CD14-positive monocyte (primary cell): ENCODE measurements at regions not wholly inside any gene's neighbourhood (a gene's known extent, or its start where the extent isn't known, plus 50 kb on each side); places are given as distances from the start of the nearest gene placed in this dataset.

Experiments used
- DNase-seq, 3 donors: peaks; one replicate each; pipeline ENCODE4 v3.0.0-alpha.2; 2011 to 2022
- H2AFZ ChIP-seq: 2 replicates; pipeline ENCODE4 v1.6.0; 2012; ENCODE audit warnings: mild to moderate bottlenecking, low read depth, low read length, inconsistent platforms; ENCODE audit not compliant: insufficient read depth, poor library complexity, severe bottlenecking
- H3K27ac ChIP-seq, 2 donors: 1 replicate in 1 of 2; 2 replicates in 1 of 2; pipeline ENCODE4 v1.5.1; 2012 to 2013; ENCODE audit warnings: low read length in 2 of 2, control low read depth in 1 of 2, inconsistent platforms in 1 of 2, low read depth in 1 of 2, mild to moderate bottlenecking in 1 of 2
- H3K27me3 ChIP-seq, 2 donors: one replicate each; pipeline versions ENCODE4 v1.6.0 to v1.6.1; 2011 to 2013; ENCODE audit warnings: low read length in 2 of 2; ENCODE audit not compliant: control insufficient read depth in 2 of 2, insufficient read depth in 2 of 2
- H3K36me3 ChIP-seq, 2 donors: replicated peaks in 1 of 2; 1 replicate in 1 of 2; 2 replicates in 1 of 2; pipeline versions ENCODE4 v1.5.1 to v1.6.1; 2012 to 2013; ENCODE audit warnings: low read length in 2 of 2, control low read depth in 1 of 2, inconsistent platforms in 1 of 2, mild to moderate bottlenecking in 1 of 2; ENCODE audit not compliant: insufficient read depth in 2 of 2, control insufficient read depth in 1 of 2
- H3K4me1 ChIP-seq, 2 donors: 1 replicate in 1 of 2; 2 replicates in 1 of 2; pipeline versions ENCODE4 v1.5.1 to v1.6.1; 2012 to 2013; ENCODE audit warnings: low read length in 2 of 2, control low read depth in 1 of 2, inconsistent platforms in 1 of 2, mild to moderate bottlenecking in 1 of 2, moderate library complexity in 1 of 2; ENCODE audit not compliant: insufficient read depth in 2 of 2, control insufficient read depth in 1 of 2
- H3K4me2 ChIP-seq: replicated peaks from 2 replicates; pipeline ENCODE3; 2012; ENCODE audit warnings: low read length, moderate library complexity, mild to moderate bottlenecking; ENCODE audit not compliant: poor library complexity, severe bottlenecking; ENCODE audit errors: extremely low read depth
- H3K4me3 ChIP-seq, 3 experiments: fragments of 200-600 bp in 1 of 3; sonication (generic) in 1 of 3; replicated peaks in 1 of 3; 1 replicate in 2 of 3; 2 replicates in 1 of 3; pipeline ENCODE4 v1.5.1; 2011 to 2013; ENCODE audit warnings: low read length in 3 of 3, mild to moderate bottlenecking in 3 of 3, control low read depth in 2 of 3, low read depth in 2 of 3, inconsistent platforms in 1 of 3, moderate library complexity in 1 of 3
- H3K79me2 ChIP-seq: 2 replicates; pipeline ENCODE4 v1.6.0; 2012; ENCODE audit warnings: mild to moderate bottlenecking, control low read depth, inconsistent platforms, low read length, moderate library complexity; ENCODE audit not compliant: insufficient read depth
- H3K9ac ChIP-seq: 2 replicates; pipeline ENCODE4 v1.6.0; 2017; ENCODE audit warnings: low read length, mild to moderate bottlenecking; ENCODE audit not compliant: insufficient read depth, poor library complexity, severe bottlenecking
- H3K9me3 ChIP-seq, 2 donors: replicated peaks in 1 of 2; 1 replicate in 1 of 2; 2 replicates in 1 of 2; pipeline versions ENCODE4 v1.5.1 to v1.6.1; 2012 to 2013; ENCODE audit warnings: low read length in 2 of 2, control low read depth in 1 of 2; ENCODE audit not compliant: control insufficient read depth in 1 of 2, insufficient read depth in 1 of 2
- H4K20me1 ChIP-seq: 2 replicates; pipeline ENCODE4 v1.6.0; 2012; ENCODE audit warnings: mild to moderate bottlenecking, low read length, control low read depth, moderate library complexity; ENCODE audit not compliant: insufficient read depth
- H3K27ac Mint-ChIP-seq, 7 donors: one replicate each; pipeline ENCODE4 v1.8.0; 2020; ENCODE audit warnings: mild to moderate bottlenecking in 7 of 7, mixed read lengths in 7 of 7, moderate library complexity in 6 of 7, inconsistent platforms in 2 of 7
- H3K27me3 Mint-ChIP-seq, 3 donors: one replicate each; pipeline ENCODE4 v1.8.0; 2021 to 2022; ENCODE audit warnings: low read depth in 3 of 3, mild to moderate bottlenecking in 3 of 3, mixed read lengths in 3 of 3, moderate library complexity in 3 of 3, inconsistent platforms in 1 of 3
- H3K36me3 Mint-ChIP-seq, 2 donors: one replicate each; pipeline ENCODE4 v1.8.0; 2020; ENCODE audit warnings: mixed read lengths in 2 of 2, inconsistent platforms in 1 of 2, mild to moderate bottlenecking in 1 of 2
- H3K4me1 Mint-ChIP-seq: one replicate; pipeline ENCODE4 v1.8.0; 2020; ENCODE audit warnings: mild to moderate bottlenecking, mixed read lengths
- H3K4me3 Mint-ChIP-seq, 2 donors: one replicate each; pipeline ENCODE4 v1.8.0; 2020; ENCODE audit warnings: mild to moderate bottlenecking in 2 of 2, mixed read lengths in 2 of 2, moderate library complexity in 1 of 2
- H3K9me3 Mint-ChIP-seq, 7 donors: one replicate each; pipeline ENCODE4 v1.8.0; 2020 to 2022; ENCODE audit warnings: mixed read lengths in 7 of 7, mild to moderate bottlenecking in 6 of 7, moderate library complexity in 6 of 7, inconsistent platforms in 2 of 7
- CTCF ChIP-seq: fragments of 200-600 bp; IDR thresholded peaks from one replicate; pipeline ENCODE4 v1.8.0; 2022; ENCODE audit warnings: antibody characterized with exemption, mild to moderate bottlenecking
- WGBS: methylation state at CpG from one replicate; pipeline ENCODE4 v1.1.5; 2013; ENCODE audit warnings: missing lambda C conversion rate; ENCODE audit not compliant: insufficient coverage; 5-methylcytosine and 5-hydroxymethylcytosine counted together
- intact Hi-C, 2 donors: fragments of 100-400 bp; cut with micrococcal nuclease; formaldehyde crosslinking; loops; one replicate each; pipeline versions ENCODE4 v1.15.0 to v1.15.1; 2023

DNA sequence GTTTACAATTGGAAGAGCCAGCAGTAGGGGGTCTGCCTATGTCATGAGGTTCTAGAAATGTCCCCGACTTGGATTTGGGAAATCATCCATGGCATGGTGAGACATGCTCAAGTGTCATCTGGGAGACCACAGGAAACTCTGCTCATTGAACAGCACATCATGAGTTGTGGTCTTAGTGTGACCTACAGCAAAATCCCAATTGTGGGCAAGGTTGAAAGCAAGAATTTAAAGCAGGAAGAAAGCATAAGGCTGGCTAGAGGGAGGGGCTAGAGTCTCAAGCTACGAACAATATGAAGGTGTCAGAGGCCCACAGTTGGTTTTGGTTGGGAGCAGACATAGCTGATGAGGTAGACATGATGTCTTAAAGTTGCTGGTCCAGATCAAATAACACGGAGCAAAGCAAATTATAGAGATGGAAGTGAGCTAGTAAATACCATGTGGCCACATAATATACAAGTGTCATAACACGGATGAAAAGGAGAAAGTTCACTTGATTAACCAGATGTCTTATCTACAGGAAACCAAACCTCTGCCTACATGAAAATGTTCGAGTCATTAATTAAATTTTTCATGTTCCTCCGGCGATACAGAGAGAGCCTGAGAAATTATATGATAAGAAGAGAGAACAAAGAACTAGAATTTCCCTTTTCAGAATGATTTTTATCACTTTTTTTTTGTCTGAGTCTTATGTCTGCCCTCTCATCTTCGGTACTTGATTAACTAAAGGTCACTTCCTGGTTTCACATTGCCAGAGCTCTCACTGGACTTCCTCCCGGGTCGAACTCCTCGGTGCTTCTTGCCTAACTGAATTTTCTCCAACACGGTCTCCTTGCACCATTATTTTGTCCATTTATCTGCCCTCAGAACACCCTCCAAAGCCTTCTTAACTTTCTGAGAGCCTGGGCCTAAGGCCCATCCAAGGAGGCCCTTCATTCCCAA lies 67.5 kb upstream of the DUSP10 start:
- peaks cover 15 to 16% of the 10 kb centered on the region in 2 donors for H3K4me1 ChIP-seq
- no peaks in the 10 kb centered on the region for H3K9me3 ChIP-seq
- peak overlapping the region; percentile 75 for H2AFZ ChIP-seq
- intact Hi-C loops = no loop called here
- no peaks in the 10 kb centered on the region for H3K79me2 ChIP-seq
- H3K27ac ChIP-seq = peak overlapping the region in 1 of 2 donors; percentile 49
- Mint-ChIP-seq H3K4me1 (peaks cover 32% of the 10 kb centered on the region), H3K27me3 (peaks cover 0 to 4% (median 2%) of the 10 kb centered on the region in 3 donors), H3K9me3 (peaks cover 0 to 2% (median 0%) of the 10 kb centered on the region in 7 donors), H3K4me3 (peak overlapping the region; percentile 59 to 77), H3K27ac (peak overlapping the region in 6 of 7 donors; percentile 51 to 79 (median 73)), H3K36me3 (no peaks in the 10 kb centered on the region)
- no peaks in the 10 kb centered on the region for H3K36me3 ChIP-seq
- 9% methylated on average over 6 of the region's 12 CpGs for WGBS
- peak; percentile 41 to 67 (median 64) for DNase-seq
- H3K4me2 ChIP-seq = peak overlapping the region; percentile 49
- no peak overlapping the region for H3K9ac ChIP-seq
- TF ChIP-seq CTCF = no peak
- no peaks in the 10 kb centered on the region for H3K27me3 ChIP-seq
- no peaks in the 10 kb centered on the region for H4K20me1 ChIP-seq
- H3K4me3 ChIP-seq = peak overlapping the region in 2 of 3 experiments; percentile 22 to 62

GRCh38 chr1:221806984-221807383 lies 65.1 kb upstream of the DUSP10 start:
- H3K4me3 ChIP-seq = no peak overlapping the region
- H3K9me3 Mint-ChIP-seq = peaks cover 0 to 2% (median 0%) of the 10 kb centered on the region in 7 donors
- H3K4me1 Mint-ChIP-seq = peaks cover 34% of the 10 kb centered on the region
- H2AFZ ChIP-seq = no peak overlapping the region
- no peak overlapping the region for H3K27ac Mint-ChIP-seq
- H3K9ac ChIP-seq = no peak overlapping the region
- H3K36me3 Mint-ChIP-seq = no peaks in the 10 kb centered on the region
- no peak overlapping the region for H3K27ac ChIP-seq
- no peaks in the 10 kb centered on the region for H3K9me3 ChIP-seq
- intact Hi-C loops = no loop called here
- H3K36me3 ChIP-seq = no peaks in the 10 kb centered on the region
- no peaks in the 10 kb centered on the region for H4K20me1 ChIP-seq
- peaks cover 15 to 16% of the 10 kb centered on the region in 2 donors for H3K4me1 ChIP-seq
- peaks cover 0 to 4% (median 2%) of the 10 kb centered on the region in 3 donors for H3K27me3 Mint-ChIP-seq
- no peak for TF ChIP-seq CTCF
- no peak overlapping the region for H3K4me2 ChIP-seq
- H3K4me3 Mint-ChIP-seq = no peak overlapping the region
- H3K27me3 ChIP-seq = no peaks in the 10 kb centered on the region
- H3K79me2 ChIP-seq = no peaks in the 10 kb centered on the region
- DNase-seq = no peak
